GM21529 (cell line): ENCODE measurements at regions not wholly inside any gene's neighbourhood (a gene's known extent, or its start where the extent isn't known, plus 50 kb on each side); places are given as distances from the start of the nearest gene placed in this dataset.

Experiments
- ATAC-seq: cut with Tn5 transposase; IDR thresholded peaks from one replicate; pipeline ENCODE4 v1.9.1; 2021; ENCODE audit not compliant: unreplicated experiment

DNA sequence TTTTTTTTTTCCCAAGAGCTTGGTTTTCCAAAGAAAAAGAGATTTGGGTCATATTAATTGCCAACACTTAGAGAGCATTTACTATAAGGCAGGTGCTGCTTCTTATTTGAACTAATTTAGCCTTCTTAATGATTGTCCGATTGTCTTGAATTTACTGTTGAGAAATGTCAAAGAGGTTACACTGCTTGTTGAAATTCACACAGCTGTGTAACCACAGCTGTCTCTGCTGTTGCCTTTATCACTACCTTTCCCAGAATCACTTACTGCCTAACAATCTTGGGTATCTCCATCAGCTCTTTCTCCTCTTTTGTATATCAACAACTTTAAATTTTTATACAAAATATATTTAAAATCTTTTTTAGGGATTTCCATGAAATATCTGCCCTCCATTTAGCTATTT lies 115.6 kb downstream of the UCHL5 start:
- no peak for ATAC-seq

DNA sequence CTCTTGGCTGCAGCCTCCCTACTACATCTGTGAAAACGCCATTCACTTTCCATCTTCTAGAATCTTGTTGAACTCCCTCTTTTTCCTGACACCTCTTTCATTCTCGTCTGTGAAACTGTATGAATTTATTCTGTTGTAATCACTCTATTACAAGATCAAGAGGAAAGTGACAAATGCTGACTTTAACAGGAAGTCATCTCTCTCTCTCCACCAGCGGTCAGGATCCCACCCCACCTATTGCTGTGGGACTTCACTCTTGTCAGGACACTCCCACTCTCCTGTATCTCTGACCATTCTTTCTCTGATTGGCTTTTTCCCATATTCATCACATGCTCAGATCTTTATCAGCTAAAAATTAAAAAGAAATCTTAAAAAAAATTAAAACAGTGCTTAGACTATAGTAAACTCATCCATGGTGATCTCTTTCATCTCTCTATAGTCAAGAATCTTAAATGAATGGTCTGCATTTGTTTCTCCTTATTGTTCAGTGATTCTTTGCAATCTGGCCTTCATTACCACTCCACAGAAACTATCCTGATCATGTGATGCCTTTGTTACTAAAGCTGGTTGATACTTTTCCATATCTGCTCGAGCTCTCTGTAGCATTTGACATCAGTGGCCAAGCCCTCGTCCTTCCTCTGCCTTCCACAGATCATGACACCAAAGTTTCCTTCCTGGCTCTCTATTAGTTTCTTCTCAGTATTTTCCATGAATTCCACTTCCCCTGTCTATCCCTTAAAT lies 113.6 kb downstream of the UCHL5 start:
- no peak for ATAC-seq

DNA sequence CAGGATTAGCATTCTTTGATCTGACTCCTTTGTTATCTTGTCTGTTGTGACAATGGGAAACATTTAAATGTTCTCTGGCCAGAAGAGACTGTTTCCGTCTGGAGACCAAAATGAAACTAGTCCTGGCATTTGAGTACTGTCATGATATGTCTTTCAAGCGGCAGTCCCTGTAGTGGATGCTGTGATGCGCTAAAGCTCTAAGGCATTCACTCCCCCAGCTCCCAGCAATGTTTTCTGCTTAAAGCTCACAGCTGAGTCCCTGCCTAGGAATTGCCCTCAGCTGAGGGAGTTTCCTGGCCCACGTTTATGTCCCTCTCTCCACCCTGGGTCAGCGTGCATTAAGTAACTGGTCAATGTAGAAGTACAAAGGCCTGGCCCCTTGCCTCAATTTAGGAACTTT lies 109.4 kb downstream of the UCHL5 start:
- no peak for ATAC-seq

DNA sequence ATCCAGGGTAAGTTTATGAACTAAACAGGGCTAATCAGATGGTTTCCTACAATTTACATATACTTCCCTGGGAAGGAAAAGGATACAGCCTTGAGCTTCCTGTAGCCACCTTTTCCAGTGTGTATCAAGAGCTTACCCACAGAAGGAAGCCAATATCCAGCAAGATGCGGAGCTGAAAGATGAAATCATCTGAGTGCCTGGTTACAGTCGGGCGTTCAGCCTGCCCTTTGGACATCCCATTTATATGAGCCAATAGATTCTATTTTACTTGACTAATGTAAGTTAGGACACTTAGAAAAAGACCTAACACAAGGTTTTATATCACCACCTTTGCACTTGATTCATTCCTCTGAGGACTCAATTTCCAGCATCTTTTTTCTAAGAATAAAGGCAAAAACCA lies 108.2 kb downstream of the UCHL5 start:
- no peak for ATAC-seq

DNA sequence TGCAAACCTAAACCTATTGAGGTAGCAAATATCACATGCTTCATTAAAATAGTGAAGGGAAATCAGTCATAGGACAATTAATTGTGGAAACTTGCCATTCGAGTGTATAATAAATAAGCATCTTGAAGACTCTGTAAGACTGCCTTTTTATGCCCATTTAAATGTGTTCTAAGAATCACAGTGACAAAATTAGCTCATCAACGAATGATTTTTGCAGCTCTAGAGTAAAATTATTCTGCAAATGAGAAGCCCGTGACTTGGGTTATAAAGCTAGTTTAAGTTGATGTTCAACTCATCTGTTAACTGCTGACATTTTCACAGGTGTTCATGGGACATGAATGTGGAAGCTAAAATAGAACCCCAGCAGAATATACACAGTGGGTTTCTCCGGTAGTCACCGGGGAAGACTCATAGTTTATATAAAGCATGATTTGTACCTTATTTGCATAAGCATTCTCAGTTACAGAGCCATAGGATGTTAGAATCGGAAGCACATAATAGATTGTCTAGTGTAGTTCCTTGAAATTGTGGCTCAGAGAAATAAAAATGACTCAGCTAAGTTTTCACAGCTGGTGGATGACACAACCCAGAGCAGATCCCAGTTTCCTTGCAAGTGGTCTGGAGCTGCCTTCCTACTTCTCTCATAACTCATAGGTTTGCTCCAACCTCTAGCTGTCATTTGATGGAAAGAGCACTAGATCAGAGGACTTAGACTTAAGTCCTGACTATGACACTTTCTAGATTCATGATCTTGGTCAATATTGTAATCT lies 107.3 kb downstream of the UCHL5 start:
- peak; percentile 95 for ATAC-seq

DNA sequence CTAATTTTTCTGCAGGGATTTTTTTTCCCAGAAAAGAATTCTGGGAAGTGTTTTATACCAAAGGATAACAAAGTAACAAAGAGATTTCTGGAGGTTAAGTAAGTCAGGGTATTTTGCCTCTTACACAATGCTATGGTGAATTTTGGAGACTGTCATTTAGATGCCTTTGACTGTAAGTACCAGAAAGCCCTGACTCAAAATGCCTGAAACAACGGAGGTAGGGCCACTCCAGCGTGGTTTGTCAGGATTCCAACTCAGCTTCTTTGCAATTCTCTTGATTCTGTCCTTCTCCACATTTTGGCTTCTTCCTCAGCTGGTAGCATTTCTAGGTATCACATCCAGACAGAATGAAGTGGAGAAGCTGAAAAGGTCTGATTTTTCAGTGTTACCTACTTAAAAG lies 106.5 kb downstream of the UCHL5 start:
- ATAC-seq: no peak

DNA sequence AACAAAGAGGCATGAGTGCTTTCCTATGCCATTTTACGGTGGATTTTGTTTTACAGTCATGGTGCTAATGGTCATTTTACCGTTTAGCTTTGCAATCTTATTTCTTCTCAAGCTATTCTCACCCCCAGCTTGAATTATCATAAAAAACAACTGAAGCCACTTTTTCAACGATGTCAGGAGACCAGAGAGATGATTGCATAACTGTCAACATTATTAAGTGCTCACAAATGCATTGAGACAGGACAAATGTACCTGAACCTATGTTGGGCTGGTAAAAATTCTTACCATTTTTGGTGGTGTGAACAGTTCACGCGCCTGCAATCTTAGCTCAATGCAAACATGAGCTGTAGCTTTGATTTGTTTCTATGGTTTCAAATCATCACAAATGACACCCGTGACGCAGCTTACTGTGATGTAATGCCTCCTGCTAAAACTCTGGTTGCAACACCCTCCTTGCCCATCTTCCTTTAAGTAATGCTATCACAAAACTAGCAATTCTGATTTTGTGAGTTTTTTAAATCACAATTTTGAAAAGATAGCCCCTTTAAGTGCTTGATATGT lies 104.4 kb downstream of the UCHL5 start:
- no peak for ATAC-seq

DNA sequence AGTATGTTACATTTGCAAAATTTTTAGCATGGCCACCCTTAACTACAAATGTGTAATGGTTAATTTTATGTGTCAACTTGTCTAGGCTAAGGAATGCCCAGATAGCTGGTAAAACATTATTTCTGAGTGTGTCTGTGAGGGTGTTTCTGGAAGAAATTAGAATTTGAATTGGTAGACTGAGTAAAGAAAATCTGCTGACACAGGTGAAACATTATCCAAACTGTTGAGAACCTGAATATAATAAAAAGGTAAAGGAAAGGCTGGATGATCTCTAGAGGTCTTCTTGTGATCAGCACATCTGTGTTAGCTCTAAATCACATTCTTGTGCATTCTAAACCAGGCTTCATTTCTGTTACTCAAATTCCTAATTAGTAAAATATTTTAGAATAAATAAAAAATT lies 100.8 kb downstream of the UCHL5 start:
- ATAC-seq: no peak

DNA sequence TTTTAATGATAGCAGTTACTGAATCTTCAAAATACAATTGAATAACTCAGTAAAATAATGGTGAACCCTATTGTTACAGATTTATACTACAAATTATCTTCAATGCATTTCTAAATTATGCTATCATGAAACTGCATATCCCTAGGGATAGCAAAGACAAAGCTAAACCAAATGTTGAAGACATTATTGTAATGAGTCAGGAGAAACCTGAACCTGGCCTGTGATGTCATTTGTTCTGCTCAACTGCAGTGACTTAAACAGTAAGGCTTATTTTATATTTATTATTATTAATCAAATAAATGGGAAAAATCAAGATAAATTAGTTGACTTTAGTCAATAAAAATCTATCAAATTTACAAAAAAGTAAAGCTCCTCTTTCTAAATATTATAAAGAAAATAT lies 100.3 kb downstream of the UCHL5 start:
- no peak for ATAC-seq

DNA sequence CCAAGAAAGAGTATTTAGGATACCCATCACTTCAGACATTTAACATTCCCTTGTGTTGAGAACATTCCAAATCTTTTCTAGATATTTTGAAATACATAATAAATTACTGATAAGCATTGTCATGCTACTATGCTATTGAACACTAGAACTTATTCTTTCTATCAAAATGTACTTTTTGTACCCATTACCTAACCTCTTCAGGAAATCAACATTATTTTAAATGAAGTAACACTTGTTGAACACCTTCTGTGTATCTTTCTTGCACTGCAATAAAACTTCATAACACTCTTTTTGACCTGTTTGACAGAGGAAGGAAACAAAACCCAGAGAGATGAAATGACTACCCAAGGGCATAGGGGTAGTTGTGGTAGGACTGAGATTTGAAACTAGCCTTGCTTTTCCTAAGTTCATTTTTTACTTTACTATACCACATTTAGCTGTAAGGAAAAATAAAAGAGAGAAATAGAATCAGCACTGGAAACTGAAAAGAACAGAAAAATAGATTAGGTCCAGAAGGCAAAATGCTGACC lies 99.4 kb downstream of the UCHL5 start:
- peak; percentile 77 for ATAC-seq
